Tongue (tissue), 1 donor: ENCODE measurements at regions not wholly inside any gene's neighbourhood (a gene's known extent, or its start where the extent isn't known, plus 50 kb on each side); places are given as distances from the start of the nearest gene placed in this dataset.
A peak's percentile ranks its signal among the peaks of the same experiment; 100 is the strongest.

Experiments
- DNase-seq: peaks from one replicate; pipeline ENCODE4 v3.0.0-alpha.2; 2015

GRCh38 chr19:34305221-34306083 is 51.1 kb downstream of the GARRE1 start:
- no peak for DNase-seq

- no peak for DNase-seq
Measured at GRCh38 chr19:34306213-34306661, 51.9 kb downstream of the GARRE1 start.

- DNase-seq = no peak
Measured at GRCh38 chr19:34306824-34307223, 52.5 kb downstream of the GARRE1 start.

- DNase-seq = no peak
Measured at GRCh38 chr19:34308381-34309367, 54.3 kb downstream of the GARRE1 start.

GRCh38 chr19:34309368-34310138 is 55.2 kb downstream of the GARRE1 start:
- DNase-seq = no peak

GRCh38 chr19:34310494-34310981 is 54.5 kb upstream of the GPI start:
- peak; percentile 29 for DNase-seq

- DNase-seq = no peak
Measured at GRCh38 chr19:34313188-34313587, 51.8 kb upstream of the GPI start.

GRCh38 chr19:34314437-34315313 is 50.3 kb upstream of the GPI start:
- DNase-seq = no peak
